Spleen (tissue), 11 donors: ENCODE measurements at regions not wholly inside any gene's neighbourhood (a gene's known extent, or its start where the extent isn't known, plus 50 kb on each side); places are given as distances from the start of the nearest gene placed in this dataset.

Experiments
- DNase-seq: peaks from one replicate; pipeline ENCODE4 v3.0.0-alpha.2; 2020
- H3K27ac ChIP-seq, 8 donors: fragments of 200-600 bp; sonication (generic) in 7 of 8; 1 replicate in 4 of 8; 2 replicates in 4 of 8; pipeline versions ENCODE4 v1.5.0 to v1.8.0; 2016 to 2021; ENCODE audit warnings: inconsistent platforms in 4 of 8, mild to moderate bottlenecking in 4 of 8, moderate library complexity in 1 of 8
- H3K27me3 ChIP-seq, 7 donors: fragments of 200-600 bp; sonication (generic) in 6 of 7; replicated peaks in 1 of 7; 1 replicate in 4 of 7; 2 replicates in 3 of 7; pipeline versions ENCODE4 v1.5.0 to v1.8.0; 2016 to 2021; ENCODE audit warnings: inconsistent platforms in 3 of 7, mild to moderate bottlenecking in 1 of 7
- H3K36me3 ChIP-seq, 6 donors: fragments of 200-600 bp; sonication (generic) in 5 of 6; 1 replicate in 4 of 6; 2 replicates in 2 of 6; pipeline versions ENCODE4 v1.5.0 to v1.8.0; 2016 to 2021; ENCODE audit warnings: inconsistent platforms in 2 of 6
- H3K4me1 ChIP-seq, 6 donors: fragments of 200-600 bp; sonication (generic) in 5 of 6; 1 replicate in 3 of 6; 2 replicates in 3 of 6; pipeline versions ENCODE4 v1.5.0 to v1.8.0; 2016 to 2021; ENCODE audit warnings: inconsistent platforms in 3 of 6
- H3K4me3 ChIP-seq, 8 donors: fragments of 200-600 bp; sonication (generic) in 7 of 8; 1 replicate in 4 of 8; 2 replicates in 4 of 8; pipeline versions ENCODE4 v1.5.0 to v1.8.0; 2016 to 2021; ENCODE audit warnings: inconsistent platforms in 4 of 8, mild to moderate bottlenecking in 4 of 8, moderate library complexity in 2 of 8
- H3K9me3 ChIP-seq, 8 donors: fragments of 200-600 bp; sonication (generic) in 7 of 8; 1 replicate in 4 of 8; 2 replicates in 4 of 8; pipeline versions ENCODE4 v1.5.0 to v1.8.0; 2016 to 2021; ENCODE audit warnings: inconsistent platforms in 4 of 8
- POLR2A ChIP-seq, 3 donors: fragments of 450-650 bp; IDR thresholded peaks; one replicate each; pipeline ENCODE4 v1.5.1; 2017; ENCODE audit warnings: antibody characterized with exemption in 3 of 3, mild to moderate bottlenecking in 1 of 3
- POLR2AphosphoS5 ChIP-seq, 3 donors: sonication (generic); formaldehyde crosslinking; IDR thresholded peaks; one replicate each; pipeline ENCODE4 v1.5.1; 2017; ENCODE audit warnings: antibody characterized with exemption in 3 of 3
- WGBS, 5 donors: extraction: QIAGEN DNeasy Blood & Tissue Kit in 3 of 5; methylation state at CpG; one replicate each; pipeline versions ENCODE4 v1.1.5 to v1.1.7; 2013 to 2018; 5-methylcytosine and 5-hydroxymethylcytosine counted together
- intact Hi-C: fragments of 100-400 bp; cut with DNase I; formaldehyde crosslinking; loops from one replicate; pipeline ENCODE4 v1.15.0; 2023; ENCODE audit warnings: low total_unique reads
- TF ChIP-seq, protein P1 (sequence below), 11 experiments: fragments of 200-600 bp in 7 of 11; fragments of 450-650 bp in 4 of 11; sonication (generic) in 4 of 11; IDR thresholded peaks in 8 of 11; conservative IDR thresholded peaks in 3 of 11; 1 replicate in 7 of 11; 2 replicates in 4 of 11; pipeline versions ENCODE4 v1.4.0 to v1.8.0; 2016 to 2021; ENCODE audit warnings: antibody characterized with exemption in 11 of 11, inconsistent platforms in 4 of 11, mild to moderate bottlenecking in 1 of 11
- donor health status: healthy with polysubstance abuse.
- donor health status: DM: no; HTN: no; CAD: no; lungs with moderate emphysema.
- donor health status: DM: no; HTN: no; CAD: no.
- donor health status: Bipolar disorder and iron deficiency.
- donor health status: healthy.
- donor health status: DM: no; HTN: no; CAD: no.
- donor health status: DM: yes; HTN: yes; CAD: no.

DNA sequence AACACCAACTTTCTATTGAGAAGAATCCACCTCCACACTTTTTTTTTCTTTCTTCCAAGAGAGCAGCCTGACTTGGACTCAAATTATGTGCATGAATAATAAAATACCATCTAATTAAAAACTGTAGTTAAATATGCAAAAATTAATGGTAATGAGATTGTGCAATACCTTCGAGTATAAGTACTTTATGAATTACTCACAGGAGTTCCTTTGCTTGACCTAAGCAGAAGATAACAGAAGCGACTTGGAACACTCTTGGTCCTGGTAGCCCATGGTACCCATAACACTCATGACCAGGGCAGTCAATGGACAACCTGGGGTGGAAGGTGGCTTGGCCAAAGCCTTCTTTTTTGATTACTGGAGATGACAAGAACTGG lies 203.5 kb upstream of the IRX3 start:
- intact Hi-C loops: no loop called here
- Histone ChIP-seq H3K27ac (no peak overlapping the region), H3K36me3 (no peaks in the 10 kb centered on the region), H3K27me3 (peaks cover 0 to 6% (median 0%) of the 10 kb centered on the region in 7 donors), H3K4me1 (no peaks in the 10 kb centered on the region), H3K4me3 (no peak overlapping the region), H3K9me3 (no peaks in the 10 kb centered on the region)
- DNase-seq: no peak
- 68 to 87% (median 73%) methylated on average over 2 of the region's 2 CpGs for WGBS, 5 donors
- TF ChIP-seq POLR2AphosphoS5 (IDR thresholded peaks at IDR 0.05): no peak
- TF ChIP-seq, protein P1, sequence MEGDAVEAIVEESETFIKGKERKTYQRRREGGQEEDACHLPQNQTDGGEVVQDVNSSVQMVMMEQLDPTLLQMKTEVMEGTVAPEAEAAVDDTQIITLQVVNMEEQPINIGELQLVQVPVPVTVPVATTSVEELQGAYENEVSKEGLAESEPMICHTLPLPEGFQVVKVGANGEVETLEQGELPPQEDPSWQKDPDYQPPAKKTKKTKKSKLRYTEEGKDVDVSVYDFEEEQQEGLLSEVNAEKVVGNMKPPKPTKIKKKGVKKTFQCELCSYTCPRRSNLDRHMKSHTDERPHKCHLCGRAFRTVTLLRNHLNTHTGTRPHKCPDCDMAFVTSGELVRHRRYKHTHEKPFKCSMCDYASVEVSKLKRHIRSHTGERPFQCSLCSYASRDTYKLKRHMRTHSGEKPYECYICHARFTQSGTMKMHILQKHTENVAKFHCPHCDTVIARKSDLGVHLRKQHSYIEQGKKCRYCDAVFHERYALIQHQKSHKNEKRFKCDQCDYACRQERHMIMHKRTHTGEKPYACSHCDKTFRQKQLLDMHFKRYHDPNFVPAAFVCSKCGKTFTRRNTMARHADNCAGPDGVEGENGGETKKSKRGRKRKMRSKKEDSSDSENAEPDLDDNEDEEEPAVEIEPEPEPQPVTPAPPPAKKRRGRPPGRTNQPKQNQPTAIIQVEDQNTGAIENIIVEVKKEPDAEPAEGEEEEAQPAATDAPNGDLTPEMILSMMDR (IDR thresholded peaks at IDR 0.05 in 8 of 11, conservative IDR thresholded peaks at IDR 0.05 in 3 of 11): no peak
- TF ChIP-seq POLR2A (IDR thresholded peaks at IDR 0.05): no peak

GRCh38 chr16:54489225-54490111 lies 202.9 kb upstream of the IRX3 start:
- no peak overlapping the region for H3K4me3 ChIP-seq
- intact Hi-C loops: no loop called here
- TF ChIP-seq POLR2AphosphoS5 (IDR thresholded peaks at IDR 0.05) (no peak), POLR2A (IDR thresholded peaks at IDR 0.05) (no peak)
- TF ChIP-seq, protein P1 (IDR thresholded peaks at IDR 0.05 in 8 of 11, conservative IDR thresholded peaks at IDR 0.05 in 3 of 11): no peak
- no peaks in the 10 kb centered on the region for H3K36me3 ChIP-seq
- H3K4me1 ChIP-seq: no peaks in the 10 kb centered on the region
- H3K9me3 ChIP-seq: no peaks in the 10 kb centered on the region
- no peak overlapping the region for H3K27ac ChIP-seq
- no peak for DNase-seq
- WGBS, 5 donors: 74 to 85% (median 82%) methylated on average over 11 of the region's 11 CpGs
- peaks cover 0 to 6% (median 0%) of the 10 kb centered on the region in 7 donors for H3K27me3 ChIP-seq

GRCh38 chr16:54488729-54489128 lies 202.1 kb upstream of the IRX3 start:
- TF ChIP-seq, protein P1 (IDR thresholded peaks at IDR 0.05 in 8 of 11, conservative IDR thresholded peaks at IDR 0.05 in 3 of 11): no peak

GRCh38 chr16:54487933-54488332 lies 201.3 kb upstream of the IRX3 start:
- intact Hi-C loops: no loop called here
- H3K27ac ChIP-seq: no peak overlapping the region
- peaks cover 0 to 6% (median 0%) of the 10 kb centered on the region in 7 donors for H3K27me3 ChIP-seq
- no peak for DNase-seq
- H3K4me1 ChIP-seq: no peaks in the 10 kb centered on the region
- H3K4me3 ChIP-seq: no peak overlapping the region
- TF ChIP-seq POLR2A (IDR thresholded peaks at IDR 0.05): no peak
- TF ChIP-seq POLR2AphosphoS5 (IDR thresholded peaks at IDR 0.05): no peak
- TF ChIP-seq, protein P1 (IDR thresholded peaks at IDR 0.05 in 8 of 11, conservative IDR thresholded peaks at IDR 0.05 in 3 of 11): no peak
- 66 to 76% (median 67%) methylated on average over 3 of the region's 3 CpGs for WGBS, 5 donors
- no peaks in the 10 kb centered on the region for H3K9me3 ChIP-seq
- H3K36me3 ChIP-seq: no peaks in the 10 kb centered on the region

More at GRCh38 chr16:54488729-54489128, 202.1 kb upstream of the IRX3 start:
- H3K4me3 ChIP-seq: no peak overlapping the region
- intact Hi-C loops: no loop called here
- no peak overlapping the region for H3K27ac ChIP-seq
- peaks cover 0 to 6% (median 0%) of the 10 kb centered on the region in 7 donors for H3K27me3 ChIP-seq
- DNase-seq: no peak
- no peaks in the 10 kb centered on the region for H3K36me3 ChIP-seq
- 67 to 86% (median 74%) methylated on average over 3 of the region's 3 CpGs for WGBS, 5 donors
- H3K4me1 ChIP-seq: no peaks in the 10 kb centered on the region
- no peaks in the 10 kb centered on the region for H3K9me3 ChIP-seq
